ENCODE measurements at regions not wholly inside any gene's neighbourhood (a gene's known extent, or its start where the extent isn't known, plus 50 kb on each side); places are given as distances from the start of the nearest gene placed in this dataset.

- no peak for TF ChIP-seq CTCF (IDR thresholded peaks at IDR 0.05; ENCODE audit: extremely low read depth, missing control alignments)
- no peak for DNase-seq (ENCODE audit: low spot score)
Observed at GRCh38 chr14:53883739-53884138, 72.9 kb downstream of the BMP4 start.

GRCh38 chr14:53882684-53883083, 73.9 kb downstream of the BMP4 start:
- TF ChIP-seq CTCF (IDR thresholded peaks at IDR 0.05; ENCODE audit: extremely low read depth, missing control alignments) = no peak
- peak; percentile 30 for DNase-seq (ENCODE audit: low spot score)

- no peak for DNase-seq (ENCODE audit: low spot score)
- TF ChIP-seq CTCF (IDR thresholded peaks at IDR 0.05; ENCODE audit: extremely low read depth, missing control alignments) = no peak
Observed at GRCh38 chr14:53881921-53882320, 74.7 kb downstream of the BMP4 start.

GRCh38 chr14:53881161-53881871, 75.3 kb downstream of the BMP4 start:
- DNase-seq (ENCODE audit: low spot score) = no peak
- TF ChIP-seq CTCF (IDR thresholded peaks at IDR 0.05; ENCODE audit: extremely low read depth, missing control alignments) = no peak

- no peak for DNase-seq (ENCODE audit: low spot score)
- no peak for TF ChIP-seq CTCF (IDR thresholded peaks at IDR 0.05; ENCODE audit: extremely low read depth, missing control alignments)
Observed at GRCh38 chr14:53880761-53881160, 75.9 kb downstream of the BMP4 start.

- no peak for TF ChIP-seq CTCF (IDR thresholded peaks at IDR 0.05; ENCODE audit: extremely low read depth, missing control alignments)
- no peak for DNase-seq (ENCODE audit: low spot score)
Observed at GRCh38 chr14:53879747-53880146, 76.9 kb downstream of the BMP4 start.

GRCh38 chr14:53879022-53879686, 77.5 kb downstream of the BMP4 start:
- DNase-seq (ENCODE audit: low spot score) = no peak
- TF ChIP-seq CTCF (IDR thresholded peaks at IDR 0.05; ENCODE audit: extremely low read depth, missing control alignments) = no peak

Measured in GM20000 (cell line).